Skeletal muscle satellite cell (primary cell): ENCODE measurements at regions not wholly inside any gene's neighbourhood (a gene's known extent, or its start where the extent isn't known, plus 50 kb on each side); places are given as distances from the start of the nearest gene placed in this dataset.
A peak's percentile ranks its signal among the peaks of the same experiment; 100 is the strongest.

Experiments used
- H3K27me3 ChIP-seq: 2 replicates; pipeline ENCODE4 v1.7.0; 2013; ENCODE audit warnings: low read length; ENCODE audit not compliant: control insufficient read depth, insufficient read depth
- H3K36me3 ChIP-seq: 2 replicates; pipeline ENCODE4 v1.7.0; 2013; ENCODE audit warnings: mild to moderate bottlenecking, control low read depth, low read length; ENCODE audit not compliant: insufficient read depth
- H3K4me1 ChIP-seq: 2 replicates; pipeline ENCODE4 v1.7.0; 2013; ENCODE audit warnings: low read length; ENCODE audit not compliant: control insufficient read depth, insufficient read depth
- H3K4me2 ChIP-seq: 2 replicates; pipeline ENCODE4 v1.7.0; 2013; ENCODE audit warnings: mild to moderate bottlenecking, low read length
- H3K4me3 ChIP-seq: 2 replicates; pipeline ENCODE4 v1.7.0; 2013; ENCODE audit warnings: low read length
- H3K9ac ChIP-seq: 2 replicates; pipeline ENCODE4 v1.7.0; 2013; ENCODE audit warnings: mild to moderate bottlenecking, low read depth, low read length, moderate library complexity
- H3K9me3 ChIP-seq: replicated peaks from 2 replicates; pipeline ENCODE4 v1.7.0; 2013; ENCODE audit warnings: mild to moderate bottlenecking, control low read depth, low read length

DNA sequence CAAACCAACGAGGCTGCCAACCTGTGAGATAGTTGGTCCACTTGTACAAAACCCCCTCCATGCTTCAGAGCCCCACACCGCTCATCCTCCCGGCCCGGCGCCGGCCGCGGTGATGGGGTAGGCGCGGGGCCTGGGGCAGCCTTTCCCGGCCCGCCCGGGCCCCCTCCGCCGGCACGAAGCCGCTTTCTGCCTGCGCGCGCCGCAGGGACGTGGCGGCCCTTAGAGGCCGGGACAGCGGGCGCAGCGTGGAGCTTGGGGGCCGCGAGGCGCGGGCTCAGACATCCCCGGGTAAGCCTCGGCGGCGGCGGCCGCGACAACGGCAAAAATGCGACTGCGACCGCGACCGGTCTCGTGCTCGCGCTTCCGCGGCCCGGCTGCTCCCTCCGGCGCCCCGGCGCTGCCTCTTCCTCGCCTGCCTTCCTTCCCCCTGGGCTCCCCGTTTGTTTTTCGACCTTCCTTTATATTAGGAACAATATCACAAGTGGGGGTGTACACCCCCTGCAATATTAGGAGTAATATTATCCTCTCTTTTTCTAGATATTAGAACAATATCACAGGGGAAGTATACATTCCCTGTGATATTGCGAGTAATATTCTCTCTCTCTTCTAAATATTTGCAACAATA is 53.9 kb upstream of the CEACAM21 start:
- H3K9ac ChIP-seq: no peak overlapping the region

DNA sequence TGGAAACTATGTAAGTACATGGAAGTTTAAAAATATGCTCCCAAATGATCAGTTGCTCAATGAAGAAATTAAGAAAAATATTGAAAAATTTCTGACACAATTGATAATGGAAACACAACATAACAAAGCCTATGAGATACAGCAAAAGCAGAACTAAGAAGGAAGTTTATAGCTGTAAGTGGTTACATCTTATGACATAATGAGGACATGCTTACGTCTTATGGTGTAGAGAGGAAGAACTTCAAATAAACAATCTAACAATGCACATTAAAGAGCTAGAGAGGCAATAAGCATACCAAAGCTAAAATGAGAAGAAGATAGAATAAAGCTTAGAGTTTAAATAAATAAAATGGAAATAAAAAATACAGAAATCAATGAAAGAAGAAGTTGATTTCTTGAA is 50.0 kb upstream of the CEACAM21 start:
- Histone ChIP-seq H3K4me2 (no peak overlapping the region), H3K9me3 (no peaks in the 10 kb centered on the region), H3K9ac (no peak overlapping the region), H3K36me3 (no peaks in the 10 kb centered on the region), H3K27me3 (peaks cover 63% of the 10 kb centered on the region), H3K4me3 (no peak overlapping the region), H3K4me1 (no peaks in the 10 kb centered on the region)

More for the DNA sequence above, 53.9 kb upstream of the CEACAM21 start:
- no peaks in the 10 kb centered on the region for H3K36me3 ChIP-seq
- no peaks in the 10 kb centered on the region for H3K9me3 ChIP-seq
- no peaks in the 10 kb centered on the region for H3K4me1 ChIP-seq
- peaks cover 52% of the 10 kb centered on the region for H3K27me3 ChIP-seq
- no peak overlapping the region for H3K4me3 ChIP-seq
- H3K4me2 ChIP-seq: peak overlapping the region; percentile 33
